HEK293 (cell line): ENCODE measurements at regions not wholly inside any gene's neighbourhood (a gene's known extent, or its start where the extent isn't known, plus 50 kb on each side); places are given as distances from the start of the nearest gene placed in this dataset.

Source experiments
- CTCF ChIA-PET: fragments of 350-600 bp; formaldehyde crosslinking; extraction: SDS; loops from one replicate; lab custom pipeline; 2021; ENCODE audit warnings: antibody characterized with exemption; lab: Yijun Ruan, JAX
- POLR2A ChIA-PET: fragments of 300-600 bp; formaldehyde crosslinking; extraction: SDS; loops from one replicate; lab custom pipeline; 2020; ENCODE audit warnings: antibody characterized with exemption, inconsistent platforms; lab: Yijun Ruan, JAX
- H3K27ac ChIP-seq: fragments of 200-500 bp; sonication (Bioruptor generic); 2 replicates; pipeline ENCODE4 v1.5.1; 2014; ENCODE audit warnings: low read depth, low read length, control low read depth, inconsistent platforms; ENCODE audit errors: extremely low read depth
- H3K36me3 ChIP-seq, 2 experiments: fragments of 200-500 bp in 1 of 2; sonication (Bioruptor generic) in 1 of 2; 1 replicate in 1 of 2; 2 replicates in 1 of 2; pipeline ENCODE4 v1.5.1; 2014 to 2017; ENCODE audit warnings: inconsistent platforms in 2 of 2, low read length in 2 of 2; ENCODE audit not compliant: control insufficient read depth in 2 of 2, insufficient read depth in 1 of 2
- H3K4me1 ChIP-seq: fragments of 200-500 bp; sonication (Bioruptor generic); 2 replicates; pipeline ENCODE4 v1.5.1; 2014; ENCODE audit warnings: mild to moderate bottlenecking, low read length, inconsistent platforms; ENCODE audit not compliant: control insufficient read depth, insufficient read depth
- H3K4me3 ChIP-seq: 2 replicates; pipeline ENCODE4 v1.5.1; 2011; ENCODE audit warnings: low read depth, mild to moderate bottlenecking, control low read depth, low read length, moderate library complexity
- H3K9me3 ChIP-seq: fragments of 200-500 bp; sonication (Bioruptor generic); 2 replicates; pipeline ENCODE4 v1.5.1; 2014; ENCODE audit warnings: low read depth, low read length, inconsistent platforms; ENCODE audit not compliant: control insufficient read depth, insufficient read depth
- IKZF3 ChIP-seq: fragments of 450-650 bp; IDR thresholded peaks from 2 replicates; pipeline ENCODE4 v1.5.0; 2018; ENCODE audit warnings: missing biosample characterization, mild to moderate bottlenecking, missing genetic modification characterization, moderate library complexity
- PRDM1 ChIP-seq: fragments of 450-650 bp; formaldehyde crosslinking; IDR thresholded peaks from 2 replicates; pipeline ENCODE4; 2016; ENCODE audit warnings: missing biosample characterization, missing genetic modification characterization
- REPIN1 ChIP-seq: fragments of 450-650 bp; formaldehyde crosslinking; IDR thresholded peaks from 2 replicates; pipeline ENCODE4 v1.5.1; 2017; ENCODE audit warnings: missing biosample characterization, missing genetic modification characterization, low read depth
- SETDB1 ChIP-seq: IDR thresholded peaks from one replicate; pipeline ENCODE4 v1.6.1; 2017; ENCODE audit warnings: mild to moderate bottlenecking, low read length, moderate library complexity, mixed read lengths; ENCODE audit not compliant: insufficient read length
- SP3 ChIP-seq: fragments of 450-650 bp; formaldehyde crosslinking; IDR thresholded peaks from 2 replicates; pipeline ENCODE4 v1.5.1; 2016; ENCODE audit warnings: missing biosample characterization, missing genetic modification characterization
- ZBTB7A ChIP-seq: fragments of 450-650 bp; formaldehyde crosslinking; IDR thresholded peaks from 2 replicates; pipeline ENCODE4 v1.5.1; 2016; ENCODE audit warnings: low read depth, missing biosample characterization, missing genetic modification characterization
- ZFP3 ChIP-seq: fragments of 450-650 bp; formaldehyde crosslinking; IDR thresholded peaks from 2 replicates; pipeline ENCODE4 v1.5.1; 2016; ENCODE audit warnings: low read depth, missing biosample characterization, missing genetic modification characterization
- ZFP37 ChIP-seq: fragments of 450-650 bp; formaldehyde crosslinking; IDR thresholded peaks from 2 replicates; pipeline ENCODE4 v1.5.1; 2016; ENCODE audit warnings: missing biosample characterization, missing genetic modification characterization
- ZNF146 ChIP-seq: fragments of 450-650 bp; formaldehyde crosslinking; IDR thresholded peaks from 2 replicates; pipeline ENCODE4 v1.5.1; 2016; ENCODE audit warnings: missing biosample characterization, missing genetic modification characterization
- ZNF221 ChIP-seq: fragments of 450-650 bp; formaldehyde crosslinking; IDR thresholded peaks from 2 replicates; pipeline ENCODE4 v1.5.1; 2017; ENCODE audit warnings: missing biosample characterization, missing genetic modification characterization, borderline replicate concordance
- ZNF324 ChIP-seq: fragments of 450-650 bp; formaldehyde crosslinking; IDR thresholded peaks from 2 replicates; pipeline ENCODE4 v1.5.1; 2016; ENCODE audit warnings: missing biosample characterization, missing genetic modification characterization
- ZNF354C ChIP-seq: fragments of 450-650 bp; formaldehyde crosslinking; IDR thresholded peaks from 2 replicates; pipeline ENCODE4 v1.5.1; 2016; ENCODE audit warnings: missing biosample characterization, missing genetic modification characterization, low read depth, borderline replicate concordance
- ZNF362 ChIP-seq: fragments of 450-650 bp; formaldehyde crosslinking; IDR thresholded peaks from 2 replicates; pipeline ENCODE4 v1.5.1; 2016; ENCODE audit warnings: missing biosample characterization, missing genetic modification characterization
- ZNF548 ChIP-seq: fragments of 450-650 bp; formaldehyde crosslinking; IDR thresholded peaks from 2 replicates; pipeline ENCODE4 v1.5.1; 2016; ENCODE audit warnings: missing biosample characterization, missing genetic modification characterization
- ZNF704 ChIP-seq: fragments of 450-650 bp; formaldehyde crosslinking; IDR thresholded peaks from 2 replicates; pipeline ENCODE4 v1.5.1; 2016; ENCODE audit warnings: missing biosample characterization, missing genetic modification characterization
- ZNF707 ChIP-seq: fragments of 450-650 bp; formaldehyde crosslinking; IDR thresholded peaks from 2 replicates; pipeline ENCODE4 v1.5.1; 2016; ENCODE audit warnings: missing biosample characterization, missing genetic modification characterization
- ZNF777 ChIP-seq: fragments of 450-650 bp; formaldehyde crosslinking; IDR thresholded peaks from 2 replicates; pipeline ENCODE4 v1.5.1; 2017; ENCODE audit warnings: missing biosample characterization, missing genetic modification characterization, borderline replicate concordance
- ZNF785 ChIP-seq: fragments of 450-650 bp; formaldehyde crosslinking; IDR thresholded peaks from 2 replicates; pipeline ENCODE4 v1.5.1; 2016; ENCODE audit warnings: missing biosample characterization, missing genetic modification characterization
- TF ChIP-seq, protein P1 (sequence below): fragments of 450-650 bp; formaldehyde crosslinking; IDR thresholded peaks from 2 replicates; pipeline ENCODE4 v1.5.1; 2016; ENCODE audit warnings: missing biosample characterization, missing genetic modification characterization
- TF ChIP-seq, protein P2 (sequence below): fragments of 450-650 bp; formaldehyde crosslinking; conservative IDR thresholded peaks from 2 replicates; pipeline ENCODE4 v1.5.1; 2016; ENCODE audit warnings: low read depth, missing biosample characterization, missing genetic modification characterization
- TF ChIP-seq, protein P3 (sequence below): fragments of 450-650 bp; formaldehyde crosslinking; conservative IDR thresholded peaks from 2 replicates; pipeline ENCODE4 v1.5.1; 2016; ENCODE audit warnings: low read depth, missing biosample characterization, missing genetic modification characterization

DNA sequence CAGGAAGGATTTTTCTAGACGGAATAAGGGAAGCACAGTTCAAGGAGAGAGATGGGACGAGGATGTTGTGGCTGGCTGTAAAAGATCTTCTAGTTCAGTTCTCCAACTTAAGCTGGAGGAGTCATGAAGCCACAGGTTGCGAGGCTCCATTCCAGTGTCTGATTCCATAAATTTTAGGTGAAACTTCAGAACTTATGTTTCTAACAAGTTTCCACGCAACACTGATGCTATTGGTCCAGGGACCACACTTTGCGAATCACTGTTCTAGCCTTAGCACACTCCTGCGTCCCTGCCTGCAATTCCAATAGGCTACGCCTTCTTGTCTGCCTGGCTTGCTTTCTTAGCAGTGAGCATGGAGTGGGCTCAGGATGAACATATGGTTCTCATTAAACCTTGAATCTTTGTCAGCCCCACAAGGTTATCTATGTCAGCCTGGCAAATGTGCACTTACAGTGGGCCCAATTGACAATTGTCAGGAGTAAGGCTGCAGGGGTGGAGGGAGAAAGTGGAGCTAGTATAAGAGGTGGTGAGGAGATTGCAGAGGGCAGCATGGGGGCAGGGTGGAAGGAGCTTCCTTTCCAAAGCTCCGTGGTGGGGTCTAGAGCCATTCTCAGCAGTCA lies 438.1 kb upstream of the ST6GAL2 start:
- POLR2A ChIA-PET, result no interaction called here
- CTCF ChIA-PET, result no interaction called here
- TF ChIP-seq ZBTB7A (tag by site-specific recombination), result no peak
- TF ChIP-seq IKZF3, result no peak
- TF ChIP-seq ZNF354C (tag by site-specific recombination), result no peak
- TF ChIP-seq ZFP3 (tag by site-specific recombination), result no peak
- TF ChIP-seq, protein P1, sequence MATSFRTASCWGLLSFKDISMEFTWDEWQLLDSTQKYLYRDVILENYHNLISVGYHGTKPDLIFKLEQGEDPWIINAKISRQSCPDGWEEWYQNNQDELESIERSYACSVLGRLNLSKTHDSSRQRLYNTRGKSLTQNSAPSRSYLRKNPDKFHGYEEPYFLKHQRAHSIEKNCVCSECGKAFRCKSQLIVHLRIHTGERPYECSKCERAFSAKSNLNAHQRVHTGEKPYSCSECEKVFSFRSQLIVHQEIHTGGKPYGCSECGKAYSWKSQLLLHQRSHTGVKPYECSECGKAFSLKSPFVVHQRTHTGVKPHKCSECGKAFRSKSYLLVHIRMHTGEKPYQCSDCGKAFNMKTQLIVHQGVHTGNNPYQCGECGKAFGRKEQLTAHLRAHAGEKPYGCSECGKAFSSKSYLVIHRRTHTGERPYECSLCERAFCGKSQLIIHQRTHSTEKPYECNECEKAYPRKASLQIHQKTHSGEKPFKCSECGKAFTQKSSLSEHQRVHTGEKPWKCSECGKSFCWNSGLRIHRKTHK, result no peak
- no peak for TF ChIP-seq ZNF704 (tag by site-specific recombination)
- TF ChIP-seq ZNF324, result no peak
- TF ChIP-seq ZFP37 (tag by site-specific recombination), result no peak
- TF ChIP-seq REPIN1, result no peak
- TF ChIP-seq ZNF707, result no peak
- no peak for TF ChIP-seq SP3 (tag by site-specific recombination)
- no peak for TF ChIP-seq ZNF221 (tag by site-specific recombination)
- no peak for TF ChIP-seq ZNF146 (tag by site-specific recombination)
- no peak for TF ChIP-seq ZNF777 (tag by site-specific recombination)
- TF ChIP-seq, all 188 proteins: peak for 0

GRCh38 chr2:107325981-107326786 lies 440.2 kb upstream of the ST6GAL2 start:
- CTCF ChIA-PET, result no interaction called here
- no peaks in the 10 kb centered on the region for H3K4me1 ChIP-seq
- no peaks in the 10 kb centered on the region for H3K9me3 ChIP-seq
- POLR2A ChIA-PET, result no interaction called here
- no peak overlapping the region for H3K4me3 ChIP-seq
- H3K27ac ChIP-seq, result no peak overlapping the region
- H3K36me3 ChIP-seq, result no peaks in the 10 kb centered on the region
- TF ChIP-seq SETDB1, result no peak
- no peak for TF ChIP-seq ZNF362 (tag by site-specific recombination)
- no peak for TF ChIP-seq ZNF785 (tag by site-specific recombination)
- TF ChIP-seq, protein P2, sequence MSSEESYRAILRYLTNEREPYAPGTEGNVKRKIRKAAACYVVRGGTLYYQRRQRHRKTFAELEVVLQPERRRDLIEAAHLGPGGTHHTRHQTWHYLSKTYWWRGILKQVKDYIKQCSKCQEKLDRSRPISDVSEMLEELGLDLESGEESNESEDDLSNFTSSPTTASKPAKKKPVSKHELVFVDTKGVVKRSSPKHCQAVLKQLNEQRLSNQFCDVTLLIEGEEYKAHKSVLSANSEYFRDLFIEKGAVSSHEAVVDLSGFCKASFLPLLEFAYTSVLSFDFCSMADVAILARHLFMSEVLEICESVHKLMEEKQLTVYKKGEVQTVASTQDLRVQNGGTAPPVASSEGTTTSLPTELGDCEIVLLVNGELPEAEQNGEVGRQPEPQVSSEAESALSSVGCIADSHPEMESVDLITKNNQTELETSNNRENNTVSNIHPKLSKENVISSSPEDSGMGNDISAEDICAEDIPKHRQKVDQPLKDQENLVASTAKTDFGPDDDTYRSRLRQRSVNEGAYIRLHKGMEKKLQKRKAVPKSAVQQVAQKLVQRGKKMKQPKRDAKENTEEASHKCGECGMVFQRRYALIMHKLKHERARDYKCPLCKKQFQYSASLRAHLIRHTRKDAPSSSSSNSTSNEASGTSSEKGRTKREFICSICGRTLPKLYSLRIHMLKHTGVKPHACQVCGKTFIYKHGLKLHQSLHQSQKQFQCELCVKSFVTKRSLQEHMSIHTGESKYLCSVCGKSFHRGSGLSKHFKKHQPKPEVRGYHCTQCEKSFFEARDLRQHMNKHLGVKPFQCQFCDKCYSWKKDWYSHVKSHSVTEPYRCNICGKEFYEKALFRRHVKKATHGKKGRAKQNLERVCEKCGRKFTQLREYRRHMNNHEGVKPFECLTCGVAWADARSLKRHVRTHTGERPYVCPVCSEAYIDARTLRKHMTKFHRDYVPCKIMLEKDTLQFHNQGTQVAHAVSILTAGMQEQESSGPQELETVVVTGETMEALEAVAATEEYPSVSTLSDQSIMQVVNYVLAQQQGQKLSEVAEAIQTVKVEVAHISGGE (tag by site-specific recombination), result no peak
- TF ChIP-seq ZNF548 (tag by site-specific recombination), result no peak
- no peak for TF ChIP-seq ZBTB7A (tag by site-specific recombination)
- TF ChIP-seq, protein P3, sequence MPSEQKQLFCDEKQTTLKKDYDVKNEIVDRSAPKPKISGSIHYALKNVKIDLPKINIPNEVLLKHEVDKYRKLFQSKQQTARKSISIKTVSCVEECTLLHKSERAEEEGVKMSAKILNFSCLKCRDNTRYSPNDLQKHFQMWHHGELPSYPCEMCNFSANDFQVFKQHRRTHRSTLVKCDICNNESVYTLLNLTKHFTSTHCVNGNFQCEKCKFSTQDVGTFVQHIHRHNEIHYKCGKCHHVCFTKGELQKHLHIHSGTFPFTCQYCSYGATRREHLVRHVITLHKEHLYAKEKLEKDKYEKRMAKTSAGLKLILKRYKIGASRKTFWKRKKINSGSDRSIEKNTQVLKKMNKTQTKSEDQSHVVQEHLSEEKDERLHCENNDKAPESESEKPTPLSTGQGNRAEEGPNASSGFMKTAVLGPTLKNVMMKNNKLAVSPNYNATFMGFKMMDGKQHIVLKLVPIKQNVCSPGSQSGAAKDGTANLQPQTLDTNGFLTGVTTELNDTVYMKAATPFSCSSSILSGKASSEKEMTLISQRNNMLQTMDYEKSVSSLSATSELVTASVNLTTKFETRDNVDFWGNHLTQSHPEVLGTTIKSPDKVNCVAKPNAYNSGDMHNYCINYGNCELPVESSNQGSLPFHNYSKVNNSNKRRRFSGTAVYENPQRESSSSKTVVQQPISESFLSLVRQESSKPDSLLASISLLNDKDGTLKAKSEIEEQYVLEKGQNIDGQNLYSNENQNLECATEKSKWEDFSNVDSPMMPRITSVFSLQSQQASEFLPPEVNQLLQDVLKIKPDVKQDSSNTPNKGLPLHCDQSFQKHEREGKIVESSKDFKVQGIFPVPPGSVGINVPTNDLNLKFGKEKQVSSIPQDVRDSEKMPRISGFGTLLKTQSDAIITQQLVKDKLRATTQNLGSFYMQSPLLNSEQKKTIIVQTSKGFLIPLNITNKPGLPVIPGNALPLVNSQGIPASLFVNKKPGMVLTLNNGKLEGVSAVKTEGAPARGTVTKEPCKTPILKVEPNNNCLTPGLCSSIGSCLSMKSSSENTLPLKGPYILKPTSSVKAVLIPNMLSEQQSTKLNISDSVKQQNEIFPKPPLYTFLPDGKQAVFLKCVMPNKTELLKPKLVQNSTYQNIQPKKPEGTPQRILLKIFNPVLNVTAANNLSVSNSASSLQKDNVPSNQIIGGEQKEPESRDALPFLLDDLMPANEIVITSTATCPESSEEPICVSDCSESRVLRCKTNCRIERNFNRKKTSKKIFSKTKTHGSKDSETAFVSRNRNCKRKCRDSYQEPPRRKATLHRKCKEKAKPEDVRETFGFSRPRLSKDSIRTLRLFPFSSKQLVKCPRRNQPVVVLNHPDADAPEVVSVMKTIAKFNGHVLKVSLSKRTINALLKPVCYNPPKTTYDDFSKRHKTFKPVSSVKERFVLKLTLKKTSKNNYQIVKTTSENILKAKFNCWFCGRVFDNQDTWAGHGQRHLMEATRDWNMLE (tag by site-specific recombination), result no peak
- no peak for TF ChIP-seq PRDM1 (tag by site-specific recombination)

More for the DNA sequence above, 438.1 kb upstream of the ST6GAL2 start:
- no peak overlapping the region for H3K27ac ChIP-seq
- no peaks in the 10 kb centered on the region for H3K36me3 ChIP-seq
- H3K4me1 ChIP-seq, result no peaks in the 10 kb centered on the region
- no peak overlapping the region for H3K4me3 ChIP-seq
- no peaks in the 10 kb centered on the region for H3K9me3 ChIP-seq
